HCT116 (cell line): ENCODE measurements at regions not wholly inside any gene's neighbourhood (a gene's known extent, or its start where the extent isn't known, plus 50 kb on each side); places are given as distances from the start of the nearest gene placed in this dataset.
A peak's percentile ranks its signal among the peaks of the same experiment; 100 is the strongest.

ENCODE experiments used
- ATAC-seq: fragments of 200-7000 bp; cut with Tn5 transposase; 2 replicates; pipeline ENCODE4 v1.9.1; 2020; ENCODE audit warnings: mild to moderate bottlenecking, moderate library complexity
- BruUV-seq: library from RNA; stranded (reverse); fragments of 400-500 nt; replicated peaks from 2 replicates; lab custom pipeline; 2021; lab: Mats Ljungman, UMichigan
- CTCF ChIA-PET: fragments of 300-600 bp; sonication (Branson Sonifier 250); formaldehyde crosslinking; loops from one replicate; lab custom pipeline; 2021; ENCODE audit warnings: antibody characterized with exemption; lab: Charles Lee
- POLR2A ChIA-PET: fragments of 300-600, 350-600 bp; sonication (Branson Sonifier 250); formaldehyde crosslinking; loops from one replicate; lab custom pipeline; 2021; ENCODE audit warnings: antibody characterized with exemption; lab: Charles Lee
- RAD21 ChIA-PET, 2 experiments: fragments of 300-600 bp; sonication (Branson Sonifier 250); formaldehyde crosslinking; loops; one replicate each; lab custom pipeline; 2023; ENCODE audit warnings: low total read pairs in 2 of 2; ENCODE audit not compliant: uncharacterized antibody in 2 of 2, unreplicated experiment in 2 of 2, low non-redundant PET in 1 of 2; lab: Charles Lee
- DNase-seq: peaks from one replicate; pipeline ENCODE4 v3.0.0-alpha.2; 2010; ENCODE audit warnings: low read depth, low spot score
- H2AFZ ChIP-seq: fragments of 200-600 bp; shearing (Covaris generic), sonication (generic); 2 replicates; pipeline ENCODE4 v1.6.1; 2017; ENCODE audit warnings: low read depth, mixed run types, mixed read lengths, antibody characterized with exemption, low read length; ENCODE audit not compliant: poor library complexity, severe bottlenecking
- H3K27ac ChIP-seq: 2 replicates; pipeline ENCODE4 v1.5.1; 2012; ENCODE audit warnings: low read depth, low read length
- H3K27me3 ChIP-seq: fragments of 200-600 bp; sonication (generic); 2 replicates; pipeline ENCODE4 v1.6.1; 2016; ENCODE audit warnings: mixed run types, low read length, mixed read lengths; ENCODE audit not compliant: insufficient read depth
- H3K36me3 ChIP-seq, 2 experiments: fragments of 200-500 bp in 1 of 2; fragments of 200-600 bp in 1 of 2; sonication (Bioruptor generic) in 1 of 2; sonication (generic) in 1 of 2; 2 replicates each; pipeline versions ENCODE4 v1.5.1 to v1.6.1; 2014 to 2016; ENCODE audit warnings: low read length in 2 of 2, inconsistent platforms in 1 of 2, mixed read lengths in 1 of 2, mixed run types in 1 of 2; ENCODE audit not compliant: insufficient read depth in 2 of 2, control insufficient read depth in 1 of 2
- H3K4me1 ChIP-seq, 2 experiments: fragments of 200-600 bp in 1 of 2; sonication (generic) in 1 of 2; 2 replicates each; pipeline versions ENCODE4 v1.5.1 to v1.6.1; 2012 to 2017; ENCODE audit warnings: low read length in 2 of 2, inconsistent platforms in 1 of 2, mild to moderate bottlenecking in 1 of 2, mixed read lengths in 1 of 2, mixed run types in 1 of 2, moderate library complexity in 1 of 2; ENCODE audit not compliant: insufficient read depth in 2 of 2, control insufficient read depth in 1 of 2
- H3K4me2 ChIP-seq: fragments of 200-600 bp; sonication (generic); 2 replicates; pipeline ENCODE4 v1.6.1; 2017; ENCODE audit warnings: mixed run types, low read length, mixed read lengths
- H3K4me3 ChIP-seq, 2 experiments: fragments of 200-600 bp in 1 of 2; sonication (generic) in 1 of 2; replicated peaks in 1 of 2; 2 replicates each; pipeline ENCODE4 v1.5.1; 2011 to 2016; ENCODE audit warnings: low read length in 2 of 2, control low read depth in 1 of 2, low read depth in 1 of 2, mild to moderate bottlenecking in 1 of 2, mixed read lengths in 1 of 2, mixed run types in 1 of 2
- H3K79me2 ChIP-seq: fragments of 200-600 bp; sonication (generic); 2 replicates; pipeline ENCODE4 v1.6.1; 2017; ENCODE audit warnings: mild to moderate bottlenecking, mixed run types, low read length, moderate library complexity, mixed read lengths; ENCODE audit not compliant: insufficient read depth
- H3K9ac ChIP-seq: fragments of 200-600 bp; sonication (generic); 2 replicates; pipeline ENCODE4 v1.6.1; 2016; ENCODE audit warnings: low read length, mixed read lengths
- H3K9me2 ChIP-seq: fragments of 200-600 bp; sonication (generic), shearing (Covaris generic); 2 replicates; pipeline ENCODE4 v1.6.1; 2017; ENCODE audit warnings: mixed run types, mild to moderate bottlenecking, moderate library complexity; ENCODE audit not compliant: insufficient read depth
- H3K9me3 ChIP-seq, 2 experiments: fragments of 200-500 bp in 1 of 2; fragments of 200-600 bp in 1 of 2; sonication (Bioruptor generic) in 1 of 2; sonication (generic) in 1 of 2; 2 replicates each; pipeline ENCODE4 v1.6.1; 2014 to 2017; ENCODE audit warnings: low read length in 2 of 2, mixed read lengths in 2 of 2, inconsistent platforms in 1 of 2, low read depth in 1 of 2, mild to moderate bottlenecking in 1 of 2, mixed run types in 1 of 2, moderate library complexity in 1 of 2; ENCODE audit not compliant: control insufficient read depth in 1 of 2, insufficient read depth in 1 of 2
- H4K20me1 ChIP-seq: fragments of 200-600 bp; sonication (generic), shearing (Covaris generic); 2 replicates; pipeline ENCODE4 v1.6.1; 2017; ENCODE audit warnings: mixed run types, mild to moderate bottlenecking, moderate library complexity; ENCODE audit not compliant: insufficient read depth
- JUND ChIP-seq: IDR thresholded peaks from 2 replicates; pipeline ENCODE4 v1.6.1; 2012
- MAX ChIP-seq: IDR thresholded peaks from 2 replicates; pipeline ENCODE4 v1.6.1; 2012
- POLR2AphosphoS5 ChIP-seq: IDR thresholded peaks from 2 replicates; pipeline ENCODE4 v1.6.1; 2011; ENCODE audit warnings: mild to moderate bottlenecking, low read depth, low read length, moderate library complexity
- SIN3A ChIP-seq: IDR thresholded peaks from 2 replicates; pipeline ENCODE4 v1.6.1; 2012; ENCODE audit warnings: low read depth
- SP1 ChIP-seq: IDR thresholded peaks from 2 replicates; pipeline ENCODE4 v1.6.1; 2012; ENCODE audit warnings: low read depth
- ZNF274 ChIP-seq: fragments of 200-500 bp; sonication (Bioruptor generic); IDR thresholded peaks from 2 replicates; pipeline ENCODE4 v1.6.1; 2014; ENCODE audit warnings: mild to moderate bottlenecking, low read depth, low read length, inconsistent platforms
- intact Hi-C: fragments of 100-400 bp; cut with micrococcal nuclease; formaldehyde crosslinking; loops from 2 replicates; pipeline ENCODE4 v1.10.0; 2022
- TF ChIP-seq, protein P1 (sequence below), 3 experiments: fragments of 200-600 bp in 1 of 3; sonication (generic) in 1 of 3; IDR thresholded peaks in 2 of 3; conservative IDR thresholded peaks in 1 of 3; 2 replicates each; pipeline ENCODE4 v1.5.1; 2012 to 2017; ENCODE audit warnings: low read depth in 2 of 3, low read length in 2 of 3, antibody characterized with exemption in 1 of 3, borderline replicate concordance in 1 of 3, control low read depth in 1 of 3, mild to moderate bottlenecking in 1 of 3, mixed read lengths in 1 of 3, mixed run types in 1 of 3, moderate library complexity in 1 of 3; ENCODE audit not compliant: insufficient read depth in 1 of 3

DNA sequence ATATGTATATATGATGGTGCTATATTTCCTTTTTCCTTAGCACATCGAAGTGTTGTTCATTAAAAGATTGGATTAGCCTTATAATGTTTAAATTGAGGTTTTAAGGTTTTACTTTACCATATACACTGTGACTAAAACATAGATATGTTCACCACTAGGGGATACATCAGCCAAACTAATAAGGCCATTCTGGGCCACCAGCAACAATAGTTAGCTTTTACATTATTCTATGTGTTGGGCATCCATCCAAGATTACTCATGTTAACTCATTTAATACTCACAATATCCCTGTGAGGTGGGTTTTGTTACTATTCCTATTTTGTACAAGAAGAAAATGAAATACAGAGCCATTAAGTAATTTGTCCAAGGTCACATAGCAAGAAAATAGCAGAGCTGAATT is 202.6 kb upstream of the AVPR1A start:
- intact Hi-C loops: no loop called here
- Histone ChIP-seq H3K79me2 (no peaks in the 10 kb centered on the region), H3K9me2 (no peaks in the 10 kb centered on the region), H3K27ac (no peak overlapping the region), H3K27me3 (no peaks in the 10 kb centered on the region), H3K9me3 (no peaks in the 10 kb centered on the region), H3K9ac (no peak overlapping the region), H3K36me3 (no peaks in the 10 kb centered on the region), H3K4me3 (no peak overlapping the region), H3K4me1 (no peaks in the 10 kb centered on the region; a peak in 1 of 4 replicates), H2AFZ (no peak overlapping the region), H3K4me2 (no peak overlapping the region), H4K20me1 (no peaks in the 10 kb centered on the region)
- TF ChIP-seq MAX (no peak), SIN3A (no peak)
- TF ChIP-seq, protein P1, sequence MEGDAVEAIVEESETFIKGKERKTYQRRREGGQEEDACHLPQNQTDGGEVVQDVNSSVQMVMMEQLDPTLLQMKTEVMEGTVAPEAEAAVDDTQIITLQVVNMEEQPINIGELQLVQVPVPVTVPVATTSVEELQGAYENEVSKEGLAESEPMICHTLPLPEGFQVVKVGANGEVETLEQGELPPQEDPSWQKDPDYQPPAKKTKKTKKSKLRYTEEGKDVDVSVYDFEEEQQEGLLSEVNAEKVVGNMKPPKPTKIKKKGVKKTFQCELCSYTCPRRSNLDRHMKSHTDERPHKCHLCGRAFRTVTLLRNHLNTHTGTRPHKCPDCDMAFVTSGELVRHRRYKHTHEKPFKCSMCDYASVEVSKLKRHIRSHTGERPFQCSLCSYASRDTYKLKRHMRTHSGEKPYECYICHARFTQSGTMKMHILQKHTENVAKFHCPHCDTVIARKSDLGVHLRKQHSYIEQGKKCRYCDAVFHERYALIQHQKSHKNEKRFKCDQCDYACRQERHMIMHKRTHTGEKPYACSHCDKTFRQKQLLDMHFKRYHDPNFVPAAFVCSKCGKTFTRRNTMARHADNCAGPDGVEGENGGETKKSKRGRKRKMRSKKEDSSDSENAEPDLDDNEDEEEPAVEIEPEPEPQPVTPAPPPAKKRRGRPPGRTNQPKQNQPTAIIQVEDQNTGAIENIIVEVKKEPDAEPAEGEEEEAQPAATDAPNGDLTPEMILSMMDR (IDR thresholded peaks at IDR 0.05 in 2 of 3, conservative IDR thresholded peaks at IDR 0.05 in 1 of 3; ENCODE audit: borderline replicate concordance in 1 of 3, insufficient read depth in 1 of 3, low read depth in 2 of 3, low read length in 2 of 3): peak in 1 of 3 experiments; percentile 32; a peak in 2 of 6 replicates
- DNase-seq (no peak), ATAC-seq (no peak)
- ChIA-PET CTCF (no interaction called here), RAD21 (no interaction called here), POLR2A (no interaction called here)
- no TSS peak for BruUV-seq

GRCh38 chr12:63351370-63351769 is 200.4 kb upstream of the AVPR1A start:
- ChIA-PET CTCF (no interaction called here), POLR2A (no interaction called here)
- no peaks in the 10 kb centered on the region for H4K20me1 ChIP-seq
- H3K27me3 ChIP-seq: no peaks in the 10 kb centered on the region
- H3K4me3 ChIP-seq: no peak overlapping the region
- H3K27ac ChIP-seq: no peak overlapping the region
- no peaks in the 10 kb centered on the region for H3K36me3 ChIP-seq
- no TSS peak for BruUV-seq
- no peak overlapping the region for H2AFZ ChIP-seq
- H3K4me2 ChIP-seq: no peak overlapping the region
- intact Hi-C loops: no loop called here
- no peaks in the 10 kb centered on the region for H3K9me2 ChIP-seq
- TF ChIP-seq JUND: no peak
- no peak for TF ChIP-seq SP1
- TF ChIP-seq, protein P1 (IDR thresholded peaks at IDR 0.05 in 2 of 3, conservative IDR thresholded peaks at IDR 0.05 in 1 of 3; ENCODE audit: borderline replicate concordance in 1 of 3, insufficient read depth in 1 of 3, low read depth in 2 of 3, low read length in 2 of 3): no peak
- TF ChIP-seq ZNF274: no peak
- TF ChIP-seq MAX: no peak
- TF ChIP-seq POLR2AphosphoS5: no peak
- TF ChIP-seq, all 23 proteins: peak for 0
- Histone ChIP-seq H3K79me2 (no peaks in the 10 kb centered on the region), H3K4me1 (no peaks in the 10 kb centered on the region; a peak in 1 of 4 replicates), H3K9ac (no peak overlapping the region), H3K9me3 (no peaks in the 10 kb centered on the region)
- RAD21 ChIA-PET: no interaction called here
- ATAC-seq (no peak), DNase-seq (no peak)
